HG03064 (cell line): ENCODE measurements at regions not wholly inside any gene's neighbourhood (a gene's known extent, or its start where the extent isn't known, plus 50 kb on each side); places are given as distances from the start of the nearest gene placed in this dataset.
"Not testable (repeated sequence)": the region's sequence is repeated elsewhere in the genome, so short reads cannot be mapped to it uniquely, and the experiment has no call there.

Experiments
- ATAC-seq: cut with Tn5 transposase; IDR thresholded peaks from one replicate; pipeline ENCODE4 v1.9.1; 2021; ENCODE audit warnings: low read depth; ENCODE audit not compliant: unreplicated experiment

DNA sequence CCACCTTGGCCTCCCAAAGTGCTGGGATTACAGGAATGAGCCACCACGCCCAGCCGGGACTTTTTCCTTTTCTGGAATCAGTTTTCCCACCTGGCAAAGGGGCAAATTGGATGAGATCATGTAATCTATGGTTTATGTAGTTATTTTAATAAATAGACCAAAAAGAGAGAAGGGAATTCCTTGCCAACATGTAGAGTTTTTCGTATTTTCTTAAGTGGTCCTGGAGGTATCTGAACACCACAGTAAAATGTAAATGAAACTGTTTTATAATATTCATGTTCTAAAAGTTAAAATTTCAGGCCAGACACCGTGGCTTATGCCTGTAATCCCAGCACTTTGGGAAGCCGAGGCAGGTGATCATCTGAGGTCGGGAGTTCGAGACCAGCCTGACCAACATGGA is 185.1 kb upstream of the ZNF217 start:
- ATAC-seq, result no peak

DNA sequence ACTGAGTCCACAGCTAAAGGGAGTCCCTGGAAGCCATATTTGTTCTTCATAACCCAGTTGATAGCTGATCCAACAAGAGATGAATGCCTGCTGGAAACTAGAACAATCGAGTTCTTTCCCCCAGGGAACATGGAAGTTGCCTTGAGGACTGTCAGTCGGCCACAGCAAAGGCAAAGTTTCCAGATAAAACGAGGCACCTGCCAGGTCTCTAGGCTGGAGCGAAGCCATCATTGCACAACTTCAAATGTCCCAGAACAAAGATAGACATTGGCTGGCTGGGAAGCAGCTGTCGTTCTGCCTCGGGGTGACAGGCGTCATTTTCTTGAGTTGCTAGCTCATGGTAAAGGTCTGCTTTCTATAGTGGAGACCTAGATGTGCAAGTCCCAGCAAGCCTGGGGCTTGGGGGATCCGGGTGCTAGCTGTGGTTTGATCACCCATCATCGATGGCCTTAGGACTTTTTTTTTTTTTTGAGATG is 184.4 kb upstream of the ZNF217 start:
- no peak for ATAC-seq

DNA sequence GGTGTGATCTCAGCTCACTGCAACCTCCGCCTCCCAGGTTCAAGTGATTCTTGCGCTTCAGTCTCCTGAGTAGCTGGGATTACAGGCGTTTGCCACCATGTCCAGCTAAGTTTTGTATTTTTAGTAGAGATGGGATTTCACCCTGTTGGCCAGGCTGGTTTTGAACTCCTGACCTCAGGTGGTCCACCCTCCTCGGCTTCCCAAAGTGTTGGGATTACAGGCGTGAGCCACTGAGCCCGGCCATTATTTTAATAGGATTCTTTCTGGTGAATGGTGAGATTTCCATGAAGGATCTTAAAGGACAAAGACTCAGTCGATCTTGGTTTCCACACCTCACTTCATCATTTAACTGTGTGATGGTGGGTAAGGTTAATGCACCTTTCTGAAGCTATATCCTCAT is 183.8 kb upstream of the ZNF217 start:
- not testable (repeated sequence) for ATAC-seq

DNA sequence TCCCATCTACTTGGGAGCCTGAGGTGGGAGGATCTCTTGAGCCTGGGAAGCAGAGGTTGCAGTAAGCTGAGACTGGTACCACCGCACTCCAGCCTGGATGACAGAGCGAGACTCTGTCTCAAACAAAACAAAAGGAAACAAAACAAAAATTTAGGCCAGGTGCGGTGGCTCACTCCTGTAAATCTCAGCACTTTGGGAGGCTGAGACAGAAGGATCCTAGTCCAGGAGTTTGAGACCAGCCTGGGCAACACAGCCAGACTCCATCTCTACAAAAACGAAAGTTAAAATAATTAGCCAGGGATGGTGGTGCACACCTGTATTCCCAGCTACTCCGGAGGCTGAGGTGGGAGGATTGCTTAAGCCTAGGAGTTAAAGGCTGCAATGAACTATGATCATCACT is 183.2 kb upstream of the ZNF217 start:
- ATAC-seq, result no peak

DNA sequence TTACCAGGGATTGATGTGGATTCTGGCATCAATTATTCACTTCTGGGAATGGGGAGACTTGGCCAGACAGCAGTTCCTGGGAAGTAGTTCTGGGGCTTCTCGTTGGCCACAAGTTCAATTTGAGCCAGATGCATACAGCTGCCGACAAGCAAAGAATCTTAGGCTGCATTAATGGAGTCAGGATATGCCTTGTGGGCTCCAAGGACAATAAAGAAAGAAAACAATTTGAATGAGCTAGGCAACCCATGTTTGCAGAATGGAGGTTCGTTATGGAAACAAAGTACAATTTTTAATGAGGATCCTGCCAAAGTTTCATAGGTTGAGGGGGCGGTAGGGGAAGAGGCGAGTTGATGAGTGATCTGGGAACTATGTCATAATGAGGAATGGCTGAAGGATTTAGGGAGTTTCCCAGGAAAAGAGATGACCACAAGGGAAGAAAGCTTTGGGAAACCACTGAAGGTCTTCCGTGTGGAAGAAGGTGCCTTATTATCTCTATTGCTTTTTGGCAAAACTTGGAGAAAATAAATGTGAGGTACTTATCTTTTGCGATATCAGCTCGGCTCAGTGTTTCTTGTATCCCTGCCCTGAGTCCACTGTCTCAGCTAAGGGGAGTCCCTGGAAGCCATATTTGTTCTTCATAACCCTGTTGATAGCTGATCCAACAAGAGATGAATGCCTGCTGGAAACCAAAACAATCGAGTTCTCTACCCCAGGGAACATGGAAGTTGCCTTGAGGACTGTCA is 181.0 kb upstream of the ZNF217 start:
- ATAC-seq, result no peak

DNA sequence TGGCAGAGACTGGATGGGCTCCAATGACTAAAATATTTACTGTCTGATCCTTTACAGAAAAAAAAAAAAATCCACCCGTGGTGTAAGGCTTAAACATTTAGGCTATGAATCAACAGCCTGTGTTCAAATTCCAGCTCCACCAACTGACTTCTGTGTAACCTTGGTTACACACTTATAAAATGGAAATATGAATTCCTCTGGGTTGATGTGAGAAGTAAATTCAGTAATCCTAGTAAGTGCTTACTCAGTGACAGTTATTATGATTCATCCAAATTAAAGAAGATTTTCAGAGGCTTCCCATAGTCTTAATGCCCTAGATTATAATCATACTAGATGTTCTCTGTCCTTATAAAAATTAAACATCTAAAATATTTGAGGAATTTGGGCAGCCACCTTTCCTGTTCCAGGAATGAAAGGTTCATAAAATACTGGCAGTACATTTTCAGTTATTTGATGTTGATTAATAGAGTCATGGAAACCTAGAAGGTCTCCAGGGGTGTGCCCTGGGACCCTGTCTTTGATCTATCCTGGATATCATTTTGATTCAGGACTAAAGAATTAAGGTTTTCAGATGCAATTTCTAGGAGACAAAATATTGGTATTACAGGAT is 180.3 kb upstream of the ZNF217 start:
- no peak for ATAC-seq

DNA sequence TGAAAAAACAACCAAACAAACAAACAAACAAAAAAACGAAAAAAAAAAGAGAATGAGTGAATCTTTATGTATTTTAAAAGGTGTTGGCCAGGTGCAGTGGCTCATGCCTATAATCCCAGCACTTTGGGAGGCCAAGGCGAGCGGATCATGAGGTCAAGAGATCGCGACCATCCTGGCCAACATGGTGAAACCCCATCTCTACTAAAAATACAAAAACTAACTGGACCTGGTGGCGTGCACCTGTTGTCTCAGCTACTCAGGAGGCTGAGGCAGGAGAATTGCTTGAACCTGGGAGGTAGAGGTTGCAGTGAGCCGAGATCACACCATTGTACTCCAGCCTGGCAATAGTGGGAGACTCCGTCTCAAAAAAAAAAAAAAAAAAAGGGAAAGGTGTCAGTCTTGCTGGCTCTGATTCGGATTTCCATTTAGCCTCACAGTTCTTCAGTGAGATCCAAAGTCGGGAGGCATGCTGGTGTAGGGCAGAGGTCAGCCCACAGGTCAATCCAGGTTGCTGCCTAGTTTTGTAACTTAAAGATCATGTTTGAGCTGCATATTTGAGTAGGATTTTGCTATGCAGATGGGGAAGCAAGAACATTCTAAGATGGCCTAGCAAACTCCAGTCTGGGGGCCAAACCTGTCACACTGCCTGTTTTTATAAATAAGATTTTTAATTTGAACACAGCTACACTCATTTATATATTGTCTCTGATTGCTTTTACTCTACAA is 179.6 kb upstream of the ZNF217 start:
- ATAC-seq, result not testable (repeated sequence)

DNA sequence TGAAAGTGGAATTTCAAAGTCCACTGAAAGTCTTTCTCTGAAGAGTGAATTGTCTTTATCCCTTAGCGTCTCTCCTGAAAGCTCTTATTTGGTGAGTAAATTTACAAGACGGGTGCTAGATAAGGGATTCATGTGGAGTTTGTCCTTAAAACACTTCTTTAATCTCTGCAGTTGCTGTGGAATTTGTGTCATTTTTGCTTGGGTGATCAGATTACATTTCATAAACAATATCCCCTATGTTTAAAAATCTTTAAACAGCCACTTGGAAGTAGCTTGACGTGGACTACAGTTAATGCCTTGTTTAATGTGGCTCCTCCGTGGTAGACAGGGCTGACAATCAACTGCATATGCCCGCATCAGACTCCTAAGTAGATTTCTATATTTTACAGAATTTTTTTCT is 175.4 kb upstream of the ZNF217 start:
- ATAC-seq, result no peak

DNA sequence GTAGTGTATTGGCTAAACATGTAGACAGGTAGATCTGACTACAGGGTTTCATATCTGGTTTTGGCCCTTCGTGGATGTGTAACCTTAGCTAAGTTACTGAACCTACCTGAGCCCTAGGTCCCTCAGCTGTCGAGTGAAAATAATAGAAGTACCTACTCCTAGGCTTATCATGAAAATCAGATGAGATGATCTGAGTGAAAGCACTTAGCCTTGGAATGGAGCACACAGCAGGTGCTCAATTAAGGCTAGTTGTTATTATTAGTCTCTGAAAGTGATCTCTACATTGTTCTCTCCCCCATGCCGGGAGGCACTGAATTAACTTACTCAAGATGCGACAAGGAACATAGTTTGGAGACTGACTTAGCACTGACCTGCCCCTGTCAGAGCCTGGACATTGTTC is 174.7 kb upstream of the ZNF217 start:
- ATAC-seq, result no peak

DNA sequence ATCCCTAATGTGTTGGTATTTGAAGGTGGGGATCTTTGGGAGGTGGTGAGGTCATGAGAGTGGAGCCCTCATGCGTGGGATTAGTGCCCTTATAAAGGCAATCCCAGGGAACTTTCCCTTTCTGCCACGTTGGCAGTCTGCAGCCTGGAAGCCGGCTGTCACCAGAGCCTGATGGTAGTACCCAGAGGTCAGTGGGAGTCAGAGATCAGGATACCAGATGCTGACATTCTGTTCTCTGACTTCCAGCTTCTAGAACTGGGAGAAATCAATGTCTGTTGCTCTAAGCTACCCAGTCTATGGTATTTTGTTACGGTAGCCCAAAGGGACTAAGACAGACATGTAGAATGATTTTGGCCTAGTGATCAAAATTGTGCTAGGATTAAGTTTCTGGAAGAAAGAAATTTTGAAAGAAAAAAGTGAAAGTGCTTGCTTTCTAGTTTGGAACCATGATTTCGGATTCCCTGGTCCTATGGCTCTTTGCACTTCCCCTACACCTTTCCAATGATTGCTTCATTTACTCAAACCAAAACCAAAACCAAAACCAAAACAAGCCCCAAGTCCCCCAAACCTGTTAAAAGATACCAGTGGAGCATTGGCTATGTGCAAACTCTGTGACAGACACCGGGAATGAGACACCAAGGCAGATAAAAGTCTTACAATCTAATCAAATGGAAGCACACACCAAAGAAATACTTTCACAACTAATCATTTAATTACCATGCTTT is 173.7 kb upstream of the ZNF217 start:
- ATAC-seq, result no peak

DNA sequence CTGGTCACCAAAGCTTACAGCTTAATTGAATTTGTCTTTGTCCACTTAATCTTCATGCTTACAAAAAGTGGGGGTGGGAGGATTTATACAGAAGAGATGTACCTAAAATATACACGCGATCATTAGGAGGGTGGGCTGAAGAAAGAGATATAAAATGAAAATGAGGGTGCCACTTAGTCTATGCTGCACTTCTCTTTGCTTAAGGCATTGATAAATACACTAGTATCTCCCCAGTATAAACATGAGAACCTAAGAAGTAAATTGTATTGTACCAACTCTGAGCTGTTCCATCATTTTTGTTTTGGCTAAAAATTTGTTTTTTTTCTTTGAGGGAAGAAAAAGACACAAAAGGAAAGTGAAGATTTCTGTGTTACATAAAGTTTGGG is 170.8 kb upstream of the ZNF217 start:
- ATAC-seq, result no peak

DNA sequence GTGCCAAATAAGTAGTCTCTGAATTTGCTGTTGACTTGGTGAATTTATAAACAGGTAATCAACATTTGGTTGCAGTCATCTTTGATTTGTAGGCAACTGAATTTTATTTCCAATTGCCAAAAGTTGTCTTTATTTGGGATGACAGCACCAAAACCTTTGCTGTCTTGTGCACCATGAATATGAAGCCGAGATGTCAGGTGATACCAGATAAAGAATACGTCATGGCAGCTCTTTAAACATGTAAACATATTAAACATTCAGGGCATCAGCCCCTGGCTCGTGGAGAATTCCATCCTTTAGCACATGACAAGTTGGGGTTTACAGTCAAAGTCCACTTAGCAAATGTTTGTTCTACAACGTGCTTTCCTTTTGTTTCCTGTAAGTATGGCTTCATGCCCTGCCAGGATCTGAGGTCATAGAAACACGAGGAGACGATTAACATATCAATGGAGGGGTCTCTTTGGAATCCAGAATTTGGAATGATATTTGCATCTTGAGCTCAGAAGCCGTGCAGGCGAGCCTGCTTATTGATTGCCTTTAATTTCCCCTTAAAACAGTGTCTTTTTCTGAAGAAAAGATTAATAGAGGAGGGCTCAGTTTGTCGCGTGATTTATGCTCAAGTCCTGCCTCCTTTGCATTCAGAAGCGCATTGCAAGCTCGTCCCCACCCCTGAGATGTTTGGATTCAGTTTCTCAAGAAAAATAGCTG is 170.2 kb upstream of the ZNF217 start:
- ATAC-seq, result no peak

DNA sequence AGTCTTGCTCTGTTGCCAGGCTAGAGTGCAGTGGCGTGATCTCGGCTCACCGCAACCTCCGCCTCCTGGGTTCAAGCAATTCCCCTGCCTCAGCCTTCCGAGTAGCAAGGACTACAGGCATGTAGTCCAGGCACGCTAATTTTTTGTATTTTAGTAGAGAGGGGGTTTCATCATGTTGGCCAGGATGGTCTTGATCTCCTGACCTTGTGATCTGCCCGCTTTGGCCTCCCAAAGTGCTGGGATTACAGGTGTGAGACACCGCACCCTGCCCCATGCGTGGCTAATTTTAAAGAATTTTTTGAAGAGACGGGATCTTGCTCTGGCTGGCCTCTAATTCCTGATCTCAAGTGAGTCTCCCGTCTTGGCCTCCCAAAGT is 168.8 kb upstream of the ZNF217 start:
- not testable (repeated sequence) for ATAC-seq

DNA sequence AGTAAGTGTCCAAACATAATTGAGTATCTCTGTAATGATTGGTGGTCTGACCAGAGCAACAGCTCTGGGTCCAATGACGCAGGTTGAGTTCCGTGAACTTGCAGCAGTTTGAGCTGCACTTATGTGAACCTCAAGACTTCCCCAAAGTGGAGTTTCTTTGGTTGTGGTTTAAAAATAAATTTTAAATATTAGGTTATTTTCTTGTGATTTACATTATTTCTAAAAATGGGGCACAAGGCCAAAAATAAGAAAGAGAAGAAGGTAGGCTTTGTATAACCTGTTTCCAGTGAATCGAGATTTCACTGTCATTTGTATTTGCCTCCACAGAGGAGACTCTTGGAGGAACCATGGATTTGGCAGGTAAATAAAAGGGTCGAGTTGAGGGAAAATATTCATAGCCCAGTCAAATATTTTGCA is 166.4 kb upstream of the ZNF217 start:
- ATAC-seq, result peak; percentile 62

DNA sequence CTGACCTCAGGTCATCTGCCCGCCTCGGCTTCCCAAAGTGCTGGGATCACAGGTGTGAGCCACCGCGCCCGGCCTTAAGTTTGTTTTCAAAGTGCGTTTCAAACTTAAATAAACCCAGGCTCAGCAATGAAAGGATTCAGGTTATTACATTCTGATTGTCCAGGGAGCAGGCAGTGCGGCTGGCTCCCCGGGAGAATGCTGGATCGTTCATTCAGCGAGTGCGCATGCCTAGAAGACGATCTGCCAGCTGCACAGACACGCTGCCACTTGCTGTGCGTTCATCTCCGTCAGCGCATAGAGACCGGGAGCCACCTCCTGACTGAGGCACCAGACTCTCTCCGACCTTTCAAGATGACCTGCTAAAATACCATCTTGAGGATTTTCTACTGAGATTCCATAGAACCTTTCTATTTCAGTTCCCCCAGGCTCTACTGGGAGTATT is 163.9 kb upstream of the ZNF217 start:
- no peak for ATAC-seq

DNA sequence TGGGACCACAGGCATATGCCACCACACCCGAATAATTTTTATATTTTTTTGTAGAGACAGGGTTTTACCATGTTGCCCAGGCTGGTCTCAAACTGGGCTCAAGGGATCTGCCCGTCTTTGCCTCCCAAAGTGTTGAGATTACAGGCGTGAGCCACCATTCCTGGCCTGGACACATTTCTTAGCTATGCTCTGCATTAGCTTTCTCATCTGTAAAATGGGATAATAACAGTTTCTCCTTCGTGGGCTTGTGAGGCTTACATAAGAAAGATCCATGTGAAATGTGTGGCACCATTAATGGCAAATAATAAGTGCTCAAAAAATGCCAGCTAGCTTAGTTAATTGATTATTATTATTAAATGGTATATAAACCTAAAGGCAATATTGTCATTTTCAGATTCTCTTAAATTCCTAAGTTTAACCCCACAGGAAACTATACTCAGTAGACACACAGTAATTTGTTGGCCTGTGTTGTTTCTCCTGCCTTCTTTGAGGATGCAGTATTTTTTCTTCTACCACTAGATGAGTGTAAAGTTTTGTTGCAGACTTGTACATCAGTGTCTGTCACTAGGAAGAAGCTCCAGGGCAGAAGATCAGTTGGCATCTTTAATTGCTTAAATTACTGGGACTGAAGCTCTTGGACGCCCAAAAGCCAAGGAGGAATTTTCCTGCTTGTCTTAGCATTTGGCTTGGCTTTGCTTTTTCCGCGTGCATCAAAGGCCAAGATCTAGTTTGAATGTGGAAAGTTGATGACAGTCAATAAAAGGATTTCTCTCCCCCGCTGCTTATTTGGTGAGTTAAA is 162.3 kb upstream of the ZNF217 start:
- ATAC-seq, result no peak

DNA sequence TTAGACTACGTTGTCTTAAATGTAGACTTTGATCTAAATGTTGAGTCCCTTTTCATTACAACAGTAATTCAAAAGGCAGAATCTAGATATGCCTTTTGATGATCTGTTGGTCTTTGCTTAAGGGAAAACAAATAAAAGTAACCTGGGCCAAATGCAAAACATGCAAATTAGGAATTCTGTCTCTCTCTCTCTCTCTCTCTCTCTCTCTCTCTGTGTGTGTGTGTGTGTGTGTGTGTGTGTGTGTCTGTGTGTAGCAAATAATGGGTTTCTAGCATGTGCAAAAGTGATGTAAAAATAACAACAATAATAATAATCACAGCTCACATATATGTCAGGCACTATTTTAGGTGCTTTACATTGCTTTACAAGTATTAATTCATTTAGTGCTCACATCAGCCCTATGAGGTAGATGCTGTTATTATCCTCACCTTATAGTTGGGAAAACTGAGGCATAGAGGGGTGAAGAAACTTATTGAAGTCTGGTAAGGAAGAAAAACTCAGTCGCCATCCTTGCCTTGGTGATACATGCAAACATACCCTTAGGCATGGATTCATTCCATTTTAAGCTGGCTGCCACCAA is 160.3 kb upstream of the ZNF217 start:
- ATAC-seq, result no peak

DNA sequence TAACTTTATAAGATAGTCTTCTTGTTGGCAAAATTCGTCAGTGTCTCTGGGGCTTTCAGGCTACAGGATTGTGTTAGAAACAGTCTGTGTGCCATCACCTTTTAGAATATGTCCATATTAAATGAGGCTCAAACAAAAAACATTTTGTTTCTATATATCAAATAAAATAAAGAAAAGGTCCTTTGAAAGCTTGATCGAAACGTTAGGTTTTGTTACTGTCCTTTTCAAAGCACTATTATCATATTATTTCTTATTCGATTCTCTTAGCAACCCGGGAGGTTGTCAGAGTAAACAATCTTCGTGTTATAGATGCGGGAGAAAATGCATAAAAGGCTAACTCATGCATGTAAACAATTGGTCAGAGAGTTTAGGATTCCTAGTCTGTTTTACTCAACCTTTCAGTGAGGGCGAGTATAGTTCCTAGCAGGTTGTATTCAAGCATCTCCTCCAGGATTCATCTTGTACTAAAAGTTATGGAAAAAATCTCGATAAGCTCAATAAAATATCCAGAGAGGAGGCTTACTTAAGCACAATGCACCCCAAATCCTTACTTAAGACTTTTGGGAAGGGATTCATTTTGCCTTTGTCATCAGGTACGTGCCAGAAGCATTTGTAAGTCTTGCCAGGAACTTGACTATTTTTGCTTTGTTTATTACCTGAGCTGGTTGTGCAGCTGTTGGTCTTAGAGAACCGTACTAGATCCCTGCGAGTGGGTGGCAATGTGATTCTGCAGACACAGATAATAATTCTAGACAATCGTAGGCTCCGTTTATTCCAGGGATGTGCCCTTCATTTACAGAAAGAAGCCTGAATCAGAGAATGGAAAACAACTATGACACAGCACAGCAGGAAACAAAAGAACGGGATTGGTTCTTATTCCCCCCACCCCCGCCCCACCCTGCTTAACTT is 159.6 kb upstream of the ZNF217 start:
- no peak for ATAC-seq
